ENCODE measurements at regions not wholly inside any gene's neighbourhood (a gene's known extent, or its start where the extent isn't known, plus 50 kb on each side); places are given as distances from the start of the nearest gene placed in this dataset.
A peak's percentile ranks its signal among the peaks of the same experiment; 100 is the strongest.

- H3K4me1 ChIP-seq (replicated peaks in 1 of 2): no peaks in the 10 kb centered on the region
- H3K27ac ChIP-seq: no peak overlapping the region
- H3K27me3 ChIP-seq: no peaks in the 10 kb centered on the region
- WGBS, 4 donors: 65 to 81% (median 77%) methylated on average over 2 of the region's 2 CpGs
- no peaks in the 10 kb centered on the region for H3K36me3 ChIP-seq (replicated peaks in 1 of 2)
- peak in 6 of 7 donors; percentile 21 to 56 (median 35) for DNase-seq
- TF ChIP-seq POLR2A (IDR thresholded peaks at IDR 0.05) (no peak), CTCF (IDR thresholded peaks at IDR 0.05) (peak in 1 of 6 experiments; percentile 8)
- no peak overlapping the region for H3K4me3 ChIP-seq
- H3K9me3 ChIP-seq (replicated peaks in 1 of 3): no peaks in the 10 kb centered on the region
- intact Hi-C loops (cut with DNase I): no loop called here
Observed at GRCh38 chr4:81757691-81758090, 286.0 kb upstream of the RASGEF1B start.

GRCh38 chr4:81756973-81757372, 285.3 kb upstream of the RASGEF1B start:
- Histone ChIP-seq H3K9me3 (replicated peaks in 1 of 3) (no peaks in the 10 kb centered on the region), H3K36me3 (replicated peaks in 1 of 2) (no peaks in the 10 kb centered on the region), H3K4me3 (no peak overlapping the region), H3K27me3 (no peaks in the 10 kb centered on the region), H3K4me1 (replicated peaks in 1 of 2) (no peaks in the 10 kb centered on the region), H3K27ac (no peak overlapping the region)
- DNase-seq: no peak
- no peak for TF ChIP-seq POLR2A (IDR thresholded peaks at IDR 0.05)
- TF ChIP-seq CTCF (IDR thresholded peaks at IDR 0.05): no peak
- intact Hi-C loops (cut with DNase I): no loop called here
- 57 to 71% (median 65%) methylated on average over 3 of the region's 3 CpGs for WGBS, 4 donors

GRCh38 chr4:81756042-81756441, 284.3 kb upstream of the RASGEF1B start:
- Histone ChIP-seq H3K4me3 (no peak overlapping the region), H3K27ac (no peak overlapping the region), H3K36me3 (replicated peaks in 1 of 2) (no peaks in the 10 kb centered on the region), H3K27me3 (no peaks in the 10 kb centered on the region), H3K9me3 (replicated peaks in 1 of 3) (no peaks in the 10 kb centered on the region), H3K4me1 (replicated peaks in 1 of 2) (no peaks in the 10 kb centered on the region)
- TF ChIP-seq POLR2A (IDR thresholded peaks at IDR 0.05) (no peak), CTCF (IDR thresholded peaks at IDR 0.05) (no peak)
- intact Hi-C loops (cut with DNase I): no loop called here
- 63 to 72% (median 66%) methylated on average over 2 of the region's 2 CpGs for WGBS, 4 donors
- DNase-seq: no peak

GRCh38 chr4:81754169-81754568, 282.5 kb upstream of the RASGEF1B start:
- TF ChIP-seq CTCF (IDR thresholded peaks at IDR 0.05) (no peak), POLR2A (IDR thresholded peaks at IDR 0.05) (no peak)
- Histone ChIP-seq H3K9me3 (replicated peaks in 1 of 3) (no peaks in the 10 kb centered on the region), H3K27ac (no peak overlapping the region), H3K27me3 (no peaks in the 10 kb centered on the region), H3K36me3 (replicated peaks in 1 of 2) (no peaks in the 10 kb centered on the region), H3K4me1 (replicated peaks in 1 of 2) (no peaks in the 10 kb centered on the region), H3K4me3 (no peak overlapping the region)
- 79 to 89% (median 86%) methylated on average over 4 of the region's 4 CpGs for WGBS, 4 donors
- intact Hi-C loops (cut with DNase I): no loop called here
- DNase-seq: no peak
